Uterus (tissue), 3 donors: ENCODE measurements at regions not wholly inside any gene's neighbourhood (a gene's known extent, or its start where the extent isn't known, plus 50 kb on each side); places are given as distances from the start of the nearest gene placed in this dataset.

ENCODE experiments used
- DNase-seq, 2 donors: peaks; one replicate each; pipeline ENCODE4 v3.0.0-alpha.2; 2019 to 2020
- H3K27ac ChIP-seq, 2 donors: fragments of 200-600 bp; sonication (generic); 1 replicate in 1 of 2; 2 replicates in 1 of 2; pipeline ENCODE4 v1.5.1; 2016 to 2018
- H3K27me3 ChIP-seq, 2 donors: fragments of 200-600 bp; sonication (generic); one replicate each; pipeline ENCODE4 v1.5.1; 2018 to 2019; ENCODE audit warnings: control low read depth in 1 of 2
- H3K36me3 ChIP-seq, 2 donors: fragments of 200-600 bp; sonication (generic); one replicate each; pipeline ENCODE4 v1.5.1; 2019; ENCODE audit warnings: control low read depth in 1 of 2
- H3K4me1 ChIP-seq, 2 donors: fragments of 200-600 bp; sonication (generic); one replicate each; pipeline ENCODE4 v1.5.1; 2018 to 2019; ENCODE audit warnings: control low read depth in 1 of 2
- H3K4me3 ChIP-seq, 2 donors: fragments of 200-600 bp; sonication (generic); 1 replicate in 1 of 2; 2 replicates in 1 of 2; pipeline ENCODE4 v1.5.1; 2018 to 2019; ENCODE audit warnings: mild to moderate bottlenecking in 1 of 2
- H3K9me3 ChIP-seq, 2 donors: fragments of 200-600 bp; sonication (generic); one replicate each; pipeline ENCODE4 v1.5.1; 2019; ENCODE audit warnings: control low read depth in 1 of 2
- CTCF ChIP-seq, 4 experiments: fragments of 200-600 bp in 2 of 4; fragments of 450-650 bp in 2 of 4; sonication (generic) in 2 of 4; IDR thresholded peaks; one replicate each; pipeline ENCODE4 v1.5.1; 2016 to 2019; ENCODE audit warnings: antibody characterized with exemption in 4 of 4, mild to moderate bottlenecking in 2 of 4, moderate library complexity in 1 of 4
- POLR2A ChIP-seq, 2 donors: fragments of 450-650 bp; IDR thresholded peaks; one replicate each; pipeline ENCODE4 v1.6.1; 2016; ENCODE audit warnings: antibody characterized with exemption in 2 of 2, mild to moderate bottlenecking in 1 of 2, moderate library complexity in 1 of 2
- intact Hi-C: fragments of 100-400 bp; cut with DNase I; formaldehyde crosslinking; loops from one replicate; pipeline ENCODE4 v1.15.1; 2023; ENCODE audit warnings: low total_unique reads
- donor health status: DM: yes; HTN: yes; CAD: no.

DNA sequence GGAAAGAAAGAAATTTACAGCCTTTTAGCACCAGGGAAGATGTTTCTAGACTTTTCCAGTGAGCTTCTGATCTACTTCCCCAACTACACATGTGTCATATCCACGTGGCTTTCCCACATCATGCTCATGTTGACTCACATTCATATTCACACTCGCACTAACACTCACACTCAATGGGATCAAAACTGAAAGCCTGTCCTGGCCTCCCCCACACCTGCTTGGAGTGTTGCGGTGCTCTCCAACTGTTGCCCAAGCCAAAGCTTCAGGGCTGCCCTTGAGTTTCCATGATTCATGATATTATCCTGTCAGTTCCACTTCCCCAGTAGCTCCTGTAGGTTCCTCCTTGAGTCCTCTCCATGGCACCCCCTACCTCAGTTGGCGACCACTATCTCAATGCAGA is 444.4 kb downstream of the GATA3 start:
- DNase-seq = no peak
- no peaks in the 10 kb centered on the region for H3K27me3 ChIP-seq
- H3K27ac ChIP-seq = no peak overlapping the region
- H3K4me1 ChIP-seq = no peaks in the 10 kb centered on the region
- TF ChIP-seq CTCF (IDR thresholded peaks at IDR 0.05) (no peak), POLR2A (IDR thresholded peaks at IDR 0.05) (no peak)
- H3K9me3 ChIP-seq = no peaks in the 10 kb centered on the region
- intact Hi-C loops = no loop called here
- H3K36me3 ChIP-seq = no peaks in the 10 kb centered on the region
- H3K4me3 ChIP-seq = no peak overlapping the region

GRCh38 chr10:8499312-8499711 is 444.8 kb downstream of the GATA3 start:
- intact Hi-C loops = no loop called here
- TF ChIP-seq POLR2A (IDR thresholded peaks at IDR 0.05) = no peak
- TF ChIP-seq CTCF (IDR thresholded peaks at IDR 0.05) = no peak
- Histone ChIP-seq H3K27ac (no peak overlapping the region), H3K9me3 (no peaks in the 10 kb centered on the region), H3K4me3 (no peak overlapping the region), H3K4me1 (no peaks in the 10 kb centered on the region), H3K36me3 (no peaks in the 10 kb centered on the region), H3K27me3 (no peaks in the 10 kb centered on the region)
- DNase-seq = no peak

- Histone ChIP-seq H3K36me3 (no peaks in the 10 kb centered on the region), H3K27ac (no peak overlapping the region), H3K27me3 (no peaks in the 10 kb centered on the region), H3K4me3 (no peak overlapping the region), H3K9me3 (no peaks in the 10 kb centered on the region), H3K4me1 (no peaks in the 10 kb centered on the region)
- no peak for TF ChIP-seq POLR2A (IDR thresholded peaks at IDR 0.05)
- TF ChIP-seq CTCF (IDR thresholded peaks at IDR 0.05) = no peak
- intact Hi-C loops = no loop called here
- no peak for DNase-seq
Observed at GRCh38 chr10:8499752-8500390, 445.4 kb downstream of the GATA3 start.

- H3K9me3 ChIP-seq = no peaks in the 10 kb centered on the region
- intact Hi-C loops = no loop called here
- TF ChIP-seq CTCF (IDR thresholded peaks at IDR 0.05) (no peak), POLR2A (IDR thresholded peaks at IDR 0.05) (no peak)
- no peaks in the 10 kb centered on the region for H3K27me3 ChIP-seq
- no peak overlapping the region for H3K4me3 ChIP-seq
- DNase-seq = no peak
- no peaks in the 10 kb centered on the region for H3K4me1 ChIP-seq
- H3K27ac ChIP-seq = no peak overlapping the region
- no peaks in the 10 kb centered on the region for H3K36me3 ChIP-seq
Observed at GRCh38 chr10:8502573-8502972, 448.1 kb downstream of the GATA3 start.

DNA sequence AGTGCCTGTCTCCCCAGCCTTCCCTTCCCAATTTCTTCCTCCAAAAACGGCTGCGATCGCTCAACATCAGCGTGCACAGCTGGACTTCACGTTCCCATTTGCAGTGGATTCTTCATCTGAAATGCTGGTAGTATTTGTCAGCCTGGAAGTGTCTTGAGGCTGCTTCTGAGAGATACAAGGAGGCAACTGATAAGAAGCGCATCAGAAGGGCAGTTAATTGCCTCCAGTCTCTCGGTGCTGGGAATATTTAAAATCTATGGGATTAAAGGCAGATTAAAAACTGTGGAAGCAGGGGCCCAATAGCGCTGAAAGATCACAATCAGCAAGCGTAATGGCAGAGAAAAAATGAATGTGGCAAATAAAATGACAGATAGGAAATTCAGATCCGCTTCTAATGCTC is 450.0 kb downstream of the GATA3 start:
- Histone ChIP-seq H3K27me3 (no peaks in the 10 kb centered on the region), H3K4me1 (no peaks in the 10 kb centered on the region), H3K36me3 (no peaks in the 10 kb centered on the region), H3K9me3 (no peaks in the 10 kb centered on the region), H3K4me3 (no peak overlapping the region), H3K27ac (no peak overlapping the region)
- DNase-seq = no peak
- TF ChIP-seq POLR2A (IDR thresholded peaks at IDR 0.05) (no peak), CTCF (IDR thresholded peaks at IDR 0.05) (no peak)
- intact Hi-C loops = no loop called here
